ENCODE measurements at regions not wholly inside any gene's neighbourhood (a gene's known extent, or its start where the extent isn't known, plus 50 kb on each side); places are given as distances from the start of the nearest gene placed in this dataset.

- Histone ChIP-seq H4K20me1 (ENCODE audit: insufficient read depth, poor library complexity, severe bottlenecking) (no peaks in the 10 kb centered on the region), H3K27me3 (no peaks in the 10 kb centered on the region), H3K9me2 (replicated peaks; ENCODE audit: insufficient read depth) (no peaks in the 10 kb centered on the region), H3K79me2 (no peaks in the 10 kb centered on the region), H3K4me2 (no peak overlapping the region), H3K9me3 (ENCODE audit: low read depth) (no peaks in the 10 kb centered on the region), H3K4me1 (ENCODE audit: insufficient read depth) (peaks cover 7% of the 10 kb centered on the region), H3K4me3 (no peak overlapping the region), H3K27ac (no peak overlapping the region), H2AFZ (no peak overlapping the region), H3K36me3 (replicated peaks; ENCODE audit: insufficient read depth, low read depth) (no peaks in the 10 kb centered on the region)
- peak; percentile 15 for DNase-seq (ENCODE audit: low spot score)
- no peak for TF ChIP-seq EZH2 (IDR thresholded peaks at IDR 0.05; ENCODE audit: borderline replicate concordance)
- no peak for TF ChIP-seq EZH2phosphoT487 (IDR thresholded peaks at IDR 0.05; ENCODE audit: low read depth, severe bottlenecking, unreplicated experiment)
- TF ChIP-seq CTCF (IDR thresholded peaks at IDR 0.05; ENCODE audit: poor library complexity) = no peak
- WGBS (ENCODE audit: low lambda C conversion rate, missing lambda C conversion rate) = 67% methylated on average over 1 of the region's 1 CpG
These were observed 1197.2 kb downstream of the SORCS1 start for GRCh38 chr10:105967256-105967655.

- Histone ChIP-seq H4K20me1 (ENCODE audit: insufficient read depth, poor library complexity, severe bottlenecking) (no peaks in the 10 kb centered on the region), H3K4me3 (no peak overlapping the region), H3K4me1 (ENCODE audit: insufficient read depth) (peaks cover 7% of the 10 kb centered on the region), H3K79me2 (no peaks in the 10 kb centered on the region), H3K27me3 (no peaks in the 10 kb centered on the region), H2AFZ (no peak overlapping the region), H3K9me3 (ENCODE audit: low read depth) (no peaks in the 10 kb centered on the region), H3K36me3 (replicated peaks; ENCODE audit: insufficient read depth, low read depth) (no peaks in the 10 kb centered on the region), H3K4me2 (no peak overlapping the region), H3K27ac (no peak overlapping the region), H3K9me2 (replicated peaks; ENCODE audit: insufficient read depth) (no peaks in the 10 kb centered on the region)
- 41% methylated on average over 1 of the region's 1 CpG for WGBS (ENCODE audit: low lambda C conversion rate, missing lambda C conversion rate)
- no peak for TF ChIP-seq EZH2 (IDR thresholded peaks at IDR 0.05; ENCODE audit: borderline replicate concordance)
- TF ChIP-seq CTCF (IDR thresholded peaks at IDR 0.05; ENCODE audit: poor library complexity) = no peak
- TF ChIP-seq EZH2phosphoT487 (IDR thresholded peaks at IDR 0.05; ENCODE audit: low read depth, severe bottlenecking, unreplicated experiment) = no peak
- DNase-seq (ENCODE audit: low spot score) = no peak
These were observed 1199.4 kb downstream of the SORCS1 start for GRCh38 chr10:105965141-105965540.

- Histone ChIP-seq H3K9me3 (ENCODE audit: low read depth) (no peaks in the 10 kb centered on the region), H3K9me2 (replicated peaks; ENCODE audit: insufficient read depth) (no peaks in the 10 kb centered on the region), H3K36me3 (replicated peaks; ENCODE audit: insufficient read depth, low read depth) (no peaks in the 10 kb centered on the region), H2AFZ (no peak overlapping the region), H3K4me1 (ENCODE audit: insufficient read depth) (peaks cover 7% of the 10 kb centered on the region), H3K27ac (no peak overlapping the region), H3K27me3 (no peaks in the 10 kb centered on the region), H4K20me1 (ENCODE audit: insufficient read depth, poor library complexity, severe bottlenecking) (no peaks in the 10 kb centered on the region), H3K4me2 (no peak overlapping the region), H3K4me3 (no peak overlapping the region), H3K79me2 (no peaks in the 10 kb centered on the region)
- WGBS (ENCODE audit: low lambda C conversion rate, missing lambda C conversion rate) = 82% methylated on average over 5 of the region's 5 CpGs
- TF ChIP-seq EZH2phosphoT487 (IDR thresholded peaks at IDR 0.05; ENCODE audit: low read depth, severe bottlenecking, unreplicated experiment) = no peak
- TF ChIP-seq CTCF (IDR thresholded peaks at IDR 0.05; ENCODE audit: poor library complexity) = no peak
- no peak for TF ChIP-seq EZH2 (IDR thresholded peaks at IDR 0.05; ENCODE audit: borderline replicate concordance)
- no peak for DNase-seq (ENCODE audit: low spot score)
These were observed 1200.5 kb downstream of the SORCS1 start for GRCh38 chr10:105964009-105964408.
